ENCODE measurements at regions not wholly inside any gene's neighbourhood (a gene's known extent, or its start where the extent isn't known, plus 50 kb on each side); places are given as distances from the start of the nearest gene placed in this dataset.
"Not testable (repeated sequence)": the region's sequence is repeated elsewhere in the genome, so short reads cannot be mapped to it uniquely, and the experiment has no call there.

GRCh38 chr21:22804151-22804550 is 1805.9 kb downstream of the NCAM2 start:
- no peak for DNase-seq

GRCh38 chr21:22806278-22806677 is 1808.1 kb downstream of the NCAM2 start:
- no peak for DNase-seq

GRCh38 chr21:22813201-22813600 is 1815.0 kb downstream of the NCAM2 start:
- no peak for DNase-seq

- DNase-seq, result not testable (repeated sequence)
Measured at GRCh38 chr21:22818681-22819485, 1820.7 kb downstream of the NCAM2 start.

GRCh38 chr21:22827422-22827821 is 1829.2 kb downstream of the NCAM2 start:
- no peak for DNase-seq

- no peak for DNase-seq
Measured at GRCh38 chr21:22842875-22843274, 1844.7 kb downstream of the NCAM2 start.

GRCh38 chr21:22855581-22855980 is 1857.4 kb downstream of the NCAM2 start:
- DNase-seq, result no peak

- DNase-seq, result no peak
Measured at GRCh38 chr21:22871692-22872091, 1873.5 kb downstream of the NCAM2 start.

GRCh38 chr21:22880573-22880972 is 1882.4 kb downstream of the NCAM2 start:
- no peak for DNase-seq

- no peak for DNase-seq
Measured at GRCh38 chr21:22881131-22881530, 1882.9 kb downstream of the NCAM2 start.

GRCh38 chr21:22885079-22885478 is 1886.9 kb downstream of the NCAM2 start:
- no peak for DNase-seq

- DNase-seq, result no peak
Measured at GRCh38 chr21:22885614-22886013, 1887.4 kb downstream of the NCAM2 start.

- no peak for DNase-seq
Measured at GRCh38 chr21:22889445-22889844, 1891.2 kb downstream of the NCAM2 start.

GRCh38 chr21:22890656-22891055 is 1892.4 kb downstream of the NCAM2 start:
- DNase-seq, result no peak

GRCh38 chr21:22892028-22892427 is 1893.8 kb downstream of the NCAM2 start:
- DNase-seq, result no peak

- no peak for DNase-seq
Measured at GRCh38 chr21:22892740-22893139, 1894.5 kb downstream of the NCAM2 start.

GRCh38 chr21:22898051-22898665 is 1899.9 kb downstream of the NCAM2 start:
- DNase-seq, result no peak

- no peak for DNase-seq
Measured at GRCh38 chr21:22900490-22900889, 1902.3 kb downstream of the NCAM2 start.

GRCh38 chr21:22903851-22904250 is 1905.6 kb downstream of the NCAM2 start:
- DNase-seq, result no peak

GRCh38 chr21:22904385-22904784 is 1906.2 kb downstream of the NCAM2 start:
- DNase-seq, result no peak

GRCh38 chr21:22925032-22925431 is 1926.8 kb downstream of the NCAM2 start:
- DNase-seq, result no peak

GRCh38 chr21:22927469-22927868 is 1929.3 kb downstream of the NCAM2 start:
- no peak for DNase-seq

GRCh38 chr21:22941779-22942490 is 1943.7 kb downstream of the NCAM2 start:
- DNase-seq, result no peak

- DNase-seq, result no peak
Measured at GRCh38 chr21:22955559-22955958, 1957.3 kb downstream of the NCAM2 start.
